ENCODE measurements at regions not wholly inside any gene's neighbourhood (a gene's known extent, or its start where the extent isn't known, plus 50 kb on each side); places are given as distances from the start of the nearest gene placed in this dataset.

DNA sequence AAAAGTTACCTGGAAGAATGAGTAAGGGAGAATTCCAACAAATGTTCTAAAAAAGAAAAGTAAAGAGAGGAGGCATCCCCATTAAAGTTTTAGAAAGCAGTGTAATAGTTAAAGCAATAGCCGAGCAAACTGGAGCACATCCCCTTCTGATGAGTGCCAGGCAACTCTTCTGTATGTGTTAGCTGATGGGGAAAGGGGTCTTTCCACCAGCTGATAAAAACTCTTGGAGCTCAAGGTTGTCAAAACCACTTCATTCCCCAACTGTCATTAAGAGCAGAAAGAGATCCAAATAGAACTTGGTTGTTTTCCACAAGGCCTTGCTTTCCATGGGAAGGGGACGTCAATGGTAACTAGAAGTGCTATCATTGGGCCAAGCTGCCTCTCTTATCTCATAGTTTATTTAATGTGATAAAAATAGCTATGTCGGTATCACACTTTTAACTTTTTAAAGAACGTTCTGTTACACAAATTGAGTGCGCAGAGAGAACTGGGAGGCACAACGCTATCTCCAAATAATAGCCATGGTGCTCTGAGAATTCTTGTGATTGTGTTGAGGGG, 116.9 kb downstream of the POLR2M start:
- no peak for DNase-seq (ENCODE audit: low read depth)

GRCh38 chr15:57824186-57824585, 117.7 kb downstream of the POLR2M start:
- no peak for DNase-seq (ENCODE audit: low read depth)

GRCh38 chr15:57827021-57827420, 120.5 kb downstream of the POLR2M start:
- DNase-seq (ENCODE audit: low read depth), result no peak

- DNase-seq (ENCODE audit: low read depth), result no peak
These were observed 121.5 kb downstream of the POLR2M start for GRCh38 chr15:57827971-57828370.

GRCh38 chr15:57832183-57832582, 125.7 kb downstream of the POLR2M start:
- DNase-seq (ENCODE audit: low read depth), result no peak

DNA sequence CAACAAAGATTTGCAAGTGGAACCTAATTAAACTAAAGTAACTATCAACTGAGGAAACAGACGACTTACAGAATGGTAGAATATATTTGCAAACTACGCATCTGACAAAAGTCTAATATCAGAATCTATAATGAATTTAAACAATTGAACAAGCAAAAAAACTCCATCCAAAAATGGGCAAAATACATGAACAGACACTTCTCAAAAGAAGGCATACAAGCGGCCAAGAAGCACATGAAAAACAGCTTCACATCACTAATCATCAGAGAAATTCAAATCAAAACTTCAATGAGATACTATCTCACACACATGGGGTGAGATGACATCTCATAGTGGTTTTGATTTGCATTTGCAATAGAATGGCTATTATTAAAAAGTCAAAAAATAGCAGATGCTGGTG, 128.6 kb downstream of the POLR2M start:
- DNase-seq (ENCODE audit: low read depth), result no peak

GRCh38 chr15:57849317-57849716, 142.8 kb downstream of the POLR2M start:
- no peak for DNase-seq (ENCODE audit: low read depth)

DNA sequence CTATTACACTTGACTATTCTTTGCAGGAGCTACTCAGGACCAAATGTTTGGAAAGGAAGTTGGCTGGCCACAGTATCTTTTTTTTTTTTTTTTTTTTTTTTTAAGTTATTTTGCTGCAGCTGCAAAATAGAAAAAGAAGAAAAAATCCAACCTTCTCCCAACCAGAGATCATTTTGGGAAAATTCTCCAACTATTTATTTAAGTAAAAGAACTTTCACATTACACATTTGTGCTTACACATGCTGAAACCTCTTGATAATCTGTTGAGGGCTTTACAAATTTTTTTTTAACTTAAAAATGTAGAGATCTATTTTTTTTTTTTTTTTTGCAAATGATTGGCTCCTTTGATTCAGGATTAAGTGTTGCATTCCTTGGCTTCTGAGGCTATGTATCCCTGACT, 148.0 kb downstream of the POLR2M start:
- DNase-seq (ENCODE audit: low read depth), result no peak

DNA sequence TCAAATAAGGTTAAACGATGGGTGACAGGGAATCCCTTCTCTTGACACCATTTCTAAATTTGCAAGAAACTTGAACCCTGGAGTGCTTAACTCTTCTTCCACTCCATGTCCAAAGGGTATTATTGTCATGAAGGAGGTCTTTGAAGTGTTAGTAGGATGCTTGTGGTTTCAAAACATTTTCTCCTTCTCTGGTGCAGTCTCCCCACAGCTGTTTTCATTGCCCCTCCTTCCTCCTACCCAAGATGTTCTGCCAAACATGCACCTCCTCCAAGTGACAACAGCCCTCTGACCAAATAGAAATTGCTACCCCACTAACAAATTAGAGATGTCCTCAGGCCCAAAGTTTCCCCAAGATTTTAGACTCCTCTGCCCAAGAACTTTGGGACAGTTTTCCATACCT, 151.4 kb downstream of the POLR2M start:
- no peak for DNase-seq (ENCODE audit: low read depth)

GRCh38 chr15:57859130-57859685, 152.7 kb downstream of the POLR2M start:
- no peak for DNase-seq (ENCODE audit: low read depth)

DNA sequence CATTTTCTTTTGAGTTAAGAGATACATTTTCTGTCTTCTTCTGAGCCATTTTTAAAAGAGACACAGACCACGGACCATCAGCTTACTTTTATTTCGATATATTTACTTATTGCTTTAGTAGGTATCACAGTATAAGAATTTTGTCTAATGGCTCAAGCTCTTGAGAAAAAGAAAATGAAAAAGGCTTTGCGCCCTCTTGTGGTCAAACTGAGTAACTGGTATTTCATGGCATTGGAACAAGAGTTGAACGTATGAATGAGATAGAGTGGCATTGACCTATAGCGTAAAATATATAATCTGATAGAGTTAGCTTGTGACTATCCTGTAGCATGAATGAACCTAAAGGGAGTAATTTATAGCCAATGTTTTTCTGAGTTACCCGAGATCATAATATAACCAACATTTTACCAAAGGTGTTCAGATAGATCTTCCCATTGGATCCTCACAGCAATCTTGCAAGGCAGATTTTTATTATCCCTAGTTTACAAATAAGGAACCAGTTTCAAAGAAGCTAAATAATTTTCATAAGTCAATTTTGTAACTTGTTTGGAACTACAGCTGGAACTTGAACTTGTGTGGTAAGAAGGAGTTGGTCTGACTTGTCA, 154.6 kb downstream of the POLR2M start:
- no peak for DNase-seq (ENCODE audit: low read depth)

- DNase-seq (ENCODE audit: low read depth), result no peak
These were observed 155.5 kb downstream of the POLR2M start for GRCh38 chr15:57861815-57862586.

- no peak for DNase-seq (ENCODE audit: low read depth)
These were observed 156.2 kb downstream of the POLR2M start for GRCh38 chr15:57862761-57863160.

GRCh38 chr15:57865294-57865693, 158.8 kb downstream of the POLR2M start:
- DNase-seq (ENCODE audit: low read depth), result no peak

GRCh38 chr15:57866149-57866736, 159.7 kb downstream of the POLR2M start:
- DNase-seq (ENCODE audit: low read depth), result peak; percentile 5

DNA sequence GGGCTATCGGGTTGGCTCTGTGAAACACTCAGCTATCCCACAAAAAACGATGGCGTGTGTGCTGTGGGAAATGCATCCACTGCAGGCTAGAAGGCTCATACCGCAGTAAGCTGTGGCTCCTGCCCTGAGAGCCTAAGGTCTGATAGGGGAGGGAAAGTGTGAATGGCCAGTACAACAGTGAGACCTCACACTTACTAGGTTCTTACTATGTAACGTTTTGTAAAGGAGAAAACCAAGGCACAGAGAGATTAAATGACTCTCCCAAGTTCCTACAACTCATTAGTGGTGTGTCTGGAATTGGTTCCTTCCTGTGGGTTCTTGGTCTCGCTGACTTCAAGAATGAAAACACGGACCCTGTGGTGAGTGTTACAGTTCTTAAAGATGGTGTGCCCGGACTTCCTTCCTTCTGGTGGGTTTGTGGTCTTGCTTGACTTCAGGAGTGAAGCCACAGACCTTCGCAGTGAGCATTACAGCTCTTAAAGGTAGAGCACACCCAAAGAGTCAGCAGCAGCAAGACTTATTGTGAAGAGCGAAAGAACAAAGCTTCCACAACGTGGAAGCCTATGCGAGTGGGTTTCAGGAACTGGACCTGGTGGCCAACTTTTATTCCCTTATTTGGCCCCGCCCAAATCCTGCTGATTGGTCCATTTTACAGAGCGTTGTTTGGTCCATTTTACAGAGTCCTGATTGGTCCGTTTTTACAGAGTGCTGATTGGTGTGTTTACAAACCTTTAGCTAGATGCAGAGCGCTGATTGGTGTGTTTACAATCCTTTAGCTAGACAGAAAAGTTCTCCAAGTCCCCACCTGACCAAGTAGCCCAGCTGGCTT, 161.7 kb downstream of the POLR2M start:
- no peak for DNase-seq (ENCODE audit: low read depth)

GRCh38 chr15:57870667-57871066, 164.2 kb downstream of the POLR2M start:
- no peak for DNase-seq (ENCODE audit: low read depth)

GRCh38 chr15:57872281-57873030, 165.9 kb downstream of the POLR2M start:
- DNase-seq (ENCODE audit: low read depth), result no peak

DNA sequence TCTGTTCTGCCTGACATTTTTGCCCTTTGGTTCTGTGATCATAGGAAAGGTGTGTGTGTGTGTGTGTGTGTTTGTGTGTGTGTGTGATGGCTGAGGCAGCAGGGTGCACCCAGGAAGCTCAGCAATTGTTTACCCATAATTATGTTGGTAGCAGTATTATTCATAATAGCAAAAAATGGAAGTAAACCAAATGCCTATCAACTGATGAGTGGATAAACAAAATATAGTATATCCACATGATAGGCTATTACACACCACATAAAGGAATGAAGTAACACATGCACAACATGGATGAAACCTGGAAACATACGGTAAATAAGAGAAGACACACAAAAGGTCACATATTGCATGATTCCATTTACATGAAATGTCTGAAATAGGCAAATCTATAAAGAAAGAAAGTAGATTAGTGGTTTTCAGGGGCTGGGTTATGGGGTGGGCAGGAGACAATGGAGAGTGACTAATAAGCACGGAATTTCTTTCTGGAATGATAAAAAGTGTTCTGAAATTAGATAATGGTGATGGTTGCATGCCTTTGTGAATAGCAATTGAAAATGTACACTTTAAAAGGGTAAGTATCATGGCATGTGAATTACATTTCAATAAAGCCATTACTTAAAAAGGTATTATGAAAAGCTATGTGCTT, 167.2 kb downstream of the POLR2M start:
- no peak for DNase-seq (ENCODE audit: low read depth)

GRCh38 chr15:57875347-57875746, 168.8 kb downstream of the POLR2M start:
- no peak for DNase-seq (ENCODE audit: low read depth)

GRCh38 chr15:57878573-57878972, 172.1 kb downstream of the POLR2M start:
- no peak for DNase-seq (ENCODE audit: low read depth)

Data from stimulated activated CD8-positive, alpha-beta memory T cell treated with anti-CD3 and anti-CD28 coated beads, Interleukin-15, amount 100 ng/mL, for 1 hour (primary cell).